GM21423 (cell line): ENCODE measurements at regions not wholly inside any gene's neighbourhood (a gene's known extent, or its start where the extent isn't known, plus 50 kb on each side); places are given as distances from the start of the nearest gene placed in this dataset.
"Not testable (repeated sequence)": the region's sequence is repeated elsewhere in the genome, so short reads cannot be mapped to it uniquely, and the experiment has no call there.

Experiments
- ATAC-seq: cut with Tn5 transposase; IDR thresholded peaks from one replicate; pipeline ENCODE4 v1.9.1; 2021; ENCODE audit warnings: mild to moderate bottlenecking, moderate library complexity; ENCODE audit not compliant: unreplicated experiment

DNA sequence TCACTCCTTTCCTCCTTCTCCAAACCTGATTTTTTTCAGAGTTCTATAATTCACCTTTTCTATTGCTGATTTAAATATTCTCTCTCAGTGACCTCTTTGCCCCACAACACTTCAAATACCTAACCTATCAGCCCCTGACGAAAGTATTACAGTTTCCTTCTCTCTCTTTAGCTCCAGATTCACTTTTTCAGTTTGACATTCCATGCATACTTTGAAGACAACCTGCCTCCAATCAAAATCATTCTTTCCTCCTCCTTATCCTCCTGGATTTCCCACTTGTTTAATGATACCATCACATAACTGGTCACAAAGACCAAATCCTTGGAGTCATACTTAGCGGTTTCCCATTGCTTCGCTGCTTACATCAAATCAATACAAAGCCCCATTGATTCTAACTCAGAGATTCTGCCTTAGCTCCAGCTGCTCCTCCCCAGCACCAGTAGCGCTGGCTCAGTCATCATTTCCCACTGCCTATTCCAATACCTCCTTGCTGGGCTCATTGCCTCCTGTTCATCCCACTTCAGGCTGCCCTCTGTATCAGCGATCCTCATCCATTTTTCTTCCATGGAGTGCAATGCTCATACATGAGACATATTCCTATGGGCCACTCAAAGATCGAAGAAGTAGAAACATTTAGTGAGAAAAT, 240.1 kb downstream of the ZNF92 start:
- not testable (repeated sequence) for ATAC-seq

DNA sequence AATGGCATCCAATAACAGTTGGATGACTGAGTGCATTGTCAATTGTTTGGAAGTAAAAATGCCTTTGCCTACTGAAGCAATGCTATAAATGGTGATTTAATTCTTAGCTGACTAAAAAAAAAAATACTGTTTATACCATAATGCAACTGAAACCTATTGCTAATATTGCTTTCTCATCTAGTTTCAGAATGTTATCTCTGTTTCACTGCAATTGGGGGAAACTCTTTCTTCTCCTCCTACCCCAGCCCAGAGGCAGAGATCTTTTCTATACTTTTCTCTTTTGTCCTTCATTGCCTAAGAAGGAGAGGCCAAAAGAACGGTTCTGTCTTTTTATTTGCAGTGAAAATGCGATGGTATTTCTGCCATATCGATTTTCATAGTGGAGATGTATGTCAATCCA, 242.5 kb downstream of the ZNF92 start:
- not testable (repeated sequence) for ATAC-seq

DNA sequence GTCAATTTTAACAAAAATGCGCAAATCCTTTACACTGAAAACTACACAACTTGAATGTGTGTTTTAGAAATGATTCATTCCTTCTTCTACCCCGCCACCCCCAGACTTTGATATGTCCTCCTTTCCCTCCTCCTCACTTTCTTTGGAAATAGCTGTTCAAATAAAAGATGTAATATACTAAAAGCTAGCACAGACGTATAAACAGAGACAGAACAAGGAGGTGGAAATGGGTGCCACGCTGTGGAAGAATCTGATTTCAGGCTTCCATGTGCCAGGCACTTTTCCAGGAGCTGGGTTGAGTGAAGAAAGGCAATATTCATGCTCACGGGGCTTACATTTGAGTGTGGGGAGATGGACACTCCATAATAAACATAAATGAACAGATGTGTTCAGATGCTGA, 246.6 kb downstream of the ZNF92 start:
- not testable (repeated sequence) for ATAC-seq

DNA sequence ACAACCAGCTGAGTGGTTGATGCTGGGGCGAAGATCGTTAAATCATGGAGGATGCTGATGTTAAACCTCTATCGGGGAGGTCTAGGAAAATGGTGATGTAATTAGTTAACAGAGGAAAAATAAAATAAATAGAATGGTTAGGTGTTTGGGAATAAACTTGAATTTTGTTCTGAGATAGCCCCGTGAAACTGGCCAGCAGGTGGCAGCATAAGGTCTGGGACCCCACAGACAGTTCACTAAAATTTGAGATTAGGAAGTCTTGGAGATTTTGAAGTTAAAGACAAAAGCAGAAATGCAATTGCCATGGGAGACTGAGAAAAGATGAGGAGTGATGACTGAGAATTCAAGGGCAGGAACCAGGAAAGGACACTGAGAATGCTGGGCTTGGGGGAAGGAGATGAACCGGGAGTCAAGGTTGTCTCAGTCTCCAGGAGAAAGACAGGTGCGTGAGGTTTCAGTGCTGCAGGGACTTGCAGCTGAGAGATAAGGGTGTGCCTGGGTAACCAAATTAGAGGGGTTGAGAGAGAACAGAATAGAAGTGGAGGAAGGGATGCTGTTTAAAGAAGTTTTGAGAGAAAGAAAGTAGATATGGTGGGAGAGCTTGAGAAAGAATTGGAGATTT, 248.0 kb downstream of the ZNF92 start:
- not testable (repeated sequence) for ATAC-seq

DNA sequence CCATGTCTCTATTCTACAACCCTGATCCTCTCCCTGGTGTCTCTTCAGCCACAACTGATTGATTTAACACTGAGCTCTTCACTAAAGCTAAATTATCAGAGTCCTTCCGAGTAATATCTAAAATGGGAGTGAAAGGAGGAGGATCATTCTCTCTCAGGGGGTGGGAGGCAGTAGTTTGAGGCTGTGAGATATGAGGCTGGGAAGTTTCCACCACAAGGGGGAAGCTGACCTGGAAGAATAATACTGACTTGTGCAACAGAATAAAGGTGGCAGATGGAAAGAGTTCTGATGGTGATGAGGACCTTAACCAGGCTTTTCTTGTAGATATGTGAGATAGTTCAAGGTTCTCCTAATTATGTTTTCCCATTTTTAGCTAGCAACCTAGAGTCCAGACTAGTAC, 241.6 kb upstream of the VKORC1L1 start:
- ATAC-seq, result not testable (repeated sequence)

DNA sequence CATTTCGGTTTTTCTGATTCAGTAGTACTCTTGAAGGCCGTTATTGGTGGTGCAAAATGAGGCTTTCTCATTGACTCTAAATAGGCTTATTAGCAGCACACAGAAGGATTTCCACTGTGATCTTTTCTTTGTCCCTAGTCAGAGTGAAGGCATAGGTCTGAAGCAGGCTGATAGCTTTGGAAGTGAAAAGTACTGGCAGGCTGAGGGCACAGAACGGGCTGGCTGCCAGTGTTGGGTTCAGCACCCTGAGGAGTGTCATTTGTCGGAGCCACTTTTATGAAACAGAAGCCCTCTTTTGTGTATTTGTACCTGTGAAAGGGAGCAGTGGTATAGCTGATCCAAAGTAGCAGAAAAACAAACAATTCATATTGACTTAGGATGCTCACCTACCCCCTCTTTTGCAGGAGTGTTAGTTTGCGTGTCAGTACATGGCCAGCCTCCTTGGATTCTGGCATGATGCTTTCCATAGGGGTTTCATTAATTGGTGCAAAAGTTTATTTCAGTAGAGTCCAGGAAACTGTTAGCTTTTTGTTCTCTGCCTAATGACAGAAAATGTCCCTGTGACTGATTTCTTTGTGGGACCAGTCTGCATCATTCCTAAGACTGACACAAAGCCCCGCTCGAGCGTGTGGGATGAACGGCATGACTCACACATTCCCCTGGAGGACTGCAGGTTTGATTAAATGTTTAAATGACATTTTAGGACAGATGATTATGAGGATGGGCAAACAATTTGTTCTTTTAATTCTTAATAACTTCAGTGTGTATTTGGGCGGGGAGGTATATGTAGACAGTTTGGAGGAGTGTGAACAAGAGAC, 239.1 kb upstream of the VKORC1L1 start:
- ATAC-seq, result not testable (repeated sequence)

DNA sequence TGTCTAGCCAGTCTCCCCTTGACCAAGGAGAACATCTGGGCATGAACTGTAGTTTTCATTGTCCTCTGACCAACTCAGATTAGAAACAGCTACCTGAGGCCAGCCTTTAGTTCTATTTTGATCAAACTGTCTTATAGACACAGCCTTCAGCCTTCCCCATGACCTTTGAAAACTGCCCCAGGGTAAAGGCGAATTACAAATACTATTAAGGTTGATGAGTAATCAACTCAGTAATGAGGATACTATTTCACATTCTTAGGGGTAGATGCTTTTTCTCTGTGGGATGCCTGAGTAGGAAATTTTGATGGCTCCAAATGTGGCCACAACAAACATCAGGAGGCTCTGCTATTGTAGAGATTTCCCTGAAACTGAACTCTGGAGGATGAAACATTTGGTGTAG, 234.0 kb upstream of the VKORC1L1 start:
- not testable (repeated sequence) for ATAC-seq

DNA sequence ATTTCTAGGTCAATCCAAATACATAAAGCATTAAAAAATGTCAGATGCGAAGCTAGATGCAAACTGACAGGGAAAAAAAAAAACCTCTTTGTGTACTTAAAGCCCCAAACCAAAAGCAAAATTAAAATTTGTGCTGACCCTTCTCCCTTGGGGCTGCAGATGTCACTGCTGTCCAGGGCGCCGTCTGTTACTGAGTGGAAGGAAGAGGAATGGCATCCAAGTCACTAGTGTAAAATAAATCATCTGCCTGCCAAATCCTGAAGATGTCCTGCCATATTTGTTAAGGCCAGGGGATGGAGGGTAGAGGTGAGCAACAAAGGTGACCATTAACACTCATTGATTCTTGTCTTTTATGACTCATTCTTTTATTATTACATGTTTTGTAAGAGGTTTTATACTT, 233.2 kb upstream of the VKORC1L1 start:
- not testable (repeated sequence) for ATAC-seq

DNA sequence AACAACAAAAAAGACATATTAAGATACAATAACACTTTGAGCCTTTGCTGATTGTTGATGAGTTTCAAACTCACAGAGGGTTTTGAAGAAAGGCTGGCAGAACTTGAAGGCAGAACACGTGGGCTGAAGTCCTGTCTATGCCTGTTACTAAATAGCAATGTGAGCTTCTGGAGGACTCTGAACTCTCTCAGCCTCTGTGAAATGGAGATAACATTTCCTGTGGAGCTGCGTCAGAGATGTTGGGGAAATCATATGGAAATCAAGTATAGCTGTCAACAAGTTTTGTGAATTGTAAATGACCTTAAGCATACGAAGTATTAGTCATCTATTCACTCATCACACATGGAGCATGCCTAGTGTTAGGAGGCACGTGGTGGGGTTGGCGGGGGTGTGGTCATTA, 229.4 kb upstream of the VKORC1L1 start:
- not testable (repeated sequence) for ATAC-seq

DNA sequence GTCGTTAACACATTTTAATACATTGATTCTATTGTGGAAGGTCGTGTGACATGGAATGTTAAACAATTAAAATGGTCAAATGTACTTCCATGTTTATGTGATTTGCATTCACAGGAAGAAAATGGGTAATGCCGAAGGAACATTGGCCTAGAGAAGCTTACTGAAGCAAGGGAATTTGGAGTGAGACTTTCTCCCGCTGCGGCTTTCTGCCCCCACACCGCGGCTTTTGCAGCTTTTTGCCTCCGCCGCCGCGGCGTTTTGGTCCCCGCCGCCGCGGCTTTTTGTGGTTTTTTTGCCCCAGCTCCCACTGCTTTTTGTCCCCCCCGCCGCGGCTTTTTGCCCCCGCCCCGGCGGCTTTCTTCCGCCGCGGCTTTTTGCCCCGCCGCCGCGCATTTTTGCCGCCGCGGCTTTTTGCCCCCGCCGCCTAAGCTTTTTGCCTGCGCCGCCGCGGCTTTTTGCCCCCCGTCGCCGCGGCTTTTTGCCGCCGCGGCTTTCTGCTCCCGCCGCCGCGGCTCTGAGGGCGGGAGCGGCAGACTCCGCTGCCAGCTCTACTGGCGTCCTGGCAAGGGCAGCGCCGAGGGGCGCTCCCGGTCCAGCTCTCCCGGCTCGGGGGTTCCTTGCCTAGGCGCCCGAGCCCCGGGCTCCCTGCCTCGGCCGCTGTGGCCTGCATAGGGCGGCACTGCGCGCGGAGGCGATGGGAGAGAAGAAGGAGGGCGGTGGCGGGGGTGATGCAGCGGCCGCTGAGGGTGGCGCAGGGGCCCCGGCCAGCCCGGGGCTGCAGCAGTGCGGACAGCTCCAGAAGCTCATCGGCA, 225.5 kb upstream of the VKORC1L1 start:
- ATAC-seq, result not testable (repeated sequence)

DNA sequence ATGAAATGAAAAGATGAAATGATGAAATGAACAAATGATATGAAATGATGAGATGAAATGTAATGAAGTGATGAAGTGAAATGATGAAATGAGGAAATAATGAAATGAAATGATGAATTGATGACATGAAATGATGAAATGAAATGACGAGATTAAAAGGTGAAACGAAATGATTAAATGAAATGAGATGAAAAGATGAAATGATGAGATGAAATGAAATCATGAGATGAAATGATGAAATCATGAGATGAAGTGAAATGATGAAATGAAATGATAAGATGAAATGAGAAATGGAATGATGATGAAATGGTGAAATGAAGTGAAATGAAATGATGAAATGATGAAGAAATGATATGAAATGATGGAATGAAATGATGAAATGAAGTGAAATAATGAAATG, 221.7 kb upstream of the VKORC1L1 start:
- ATAC-seq, result not testable (repeated sequence)

DNA sequence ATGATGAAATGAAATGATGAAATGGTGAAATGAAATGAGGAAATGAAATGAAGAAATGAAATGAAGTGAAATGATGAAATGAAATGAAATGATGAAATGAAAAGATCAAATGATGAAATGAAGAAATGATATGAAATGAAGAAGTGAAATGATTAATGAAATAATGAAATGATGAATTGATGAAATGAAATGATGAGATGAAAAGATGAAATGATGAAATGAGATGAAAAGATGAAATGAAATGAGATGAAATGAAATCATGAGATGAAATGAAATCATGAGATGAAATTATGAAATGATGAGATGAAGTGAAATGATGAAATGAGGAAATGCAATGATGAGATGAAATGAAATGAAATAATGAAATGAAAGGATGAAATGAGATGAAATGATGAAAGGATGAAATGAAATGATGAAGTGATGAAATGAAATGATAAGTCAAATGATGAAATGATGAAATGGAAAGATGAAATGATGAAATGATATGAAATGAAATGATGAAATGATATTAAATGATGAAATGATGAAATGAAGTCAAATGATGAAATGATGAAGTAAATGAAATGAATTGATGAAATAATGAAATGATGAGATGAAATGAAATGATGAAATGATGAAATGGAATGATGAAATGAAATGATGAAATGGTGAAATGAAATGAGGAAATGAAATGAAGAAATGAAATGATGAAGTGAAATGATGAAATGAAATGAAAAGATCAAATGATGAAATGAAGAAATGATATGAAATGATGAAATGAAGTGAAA, 220.9 kb upstream of the VKORC1L1 start:
- not testable (repeated sequence) for ATAC-seq

DNA sequence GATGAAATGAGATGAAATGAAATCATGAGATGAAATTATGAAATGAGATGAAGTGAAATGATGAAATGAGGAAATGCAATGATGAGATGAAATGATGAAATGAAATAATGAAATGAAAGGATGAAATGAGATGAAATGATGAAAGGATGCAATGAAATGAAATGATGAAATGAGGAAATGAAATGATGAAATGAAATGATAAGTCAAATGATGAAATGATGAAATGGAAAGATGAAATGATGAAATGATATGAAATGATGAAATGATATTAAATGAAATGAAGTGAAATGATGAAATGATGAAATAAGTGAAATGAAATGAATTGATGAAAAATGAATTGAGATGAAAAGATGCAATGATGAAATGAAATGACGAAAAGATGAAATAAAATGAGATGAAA, 220.2 kb upstream of the VKORC1L1 start:
- ATAC-seq, result not testable (repeated sequence)

DNA sequence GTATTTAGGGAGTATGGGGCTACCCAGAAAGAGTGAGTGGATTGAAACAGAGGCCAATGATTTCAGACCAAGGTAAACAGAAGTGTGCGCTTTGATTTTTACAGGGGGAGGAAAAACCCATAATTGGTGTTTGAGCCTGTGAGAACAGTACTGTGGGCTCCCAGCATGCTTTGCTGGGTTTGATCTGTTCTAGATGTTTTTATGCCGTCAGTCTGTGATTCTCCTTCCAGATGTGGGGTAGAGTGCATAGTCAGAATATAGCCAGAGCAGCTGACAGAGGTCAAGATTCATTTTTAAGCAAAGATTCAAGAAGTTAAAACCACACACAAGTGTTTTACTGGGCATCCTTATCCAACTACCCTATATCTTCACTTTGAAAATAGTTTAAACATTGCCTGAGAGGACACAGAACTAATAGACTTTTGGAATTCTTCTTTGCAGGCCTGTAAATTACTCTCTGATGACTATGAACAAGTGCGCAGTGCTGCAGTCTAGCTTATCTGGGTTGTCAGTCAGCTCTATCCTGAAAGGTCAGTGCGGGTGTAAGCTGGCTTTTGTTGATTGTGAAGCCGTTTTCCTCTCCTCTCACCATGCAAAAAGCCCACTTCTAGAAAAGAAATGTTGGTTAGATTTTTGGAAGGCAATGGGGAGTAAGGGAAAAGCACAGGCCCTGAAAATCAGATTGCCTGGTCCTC, 216.2 kb upstream of the VKORC1L1 start:
- not testable (repeated sequence) for ATAC-seq

DNA sequence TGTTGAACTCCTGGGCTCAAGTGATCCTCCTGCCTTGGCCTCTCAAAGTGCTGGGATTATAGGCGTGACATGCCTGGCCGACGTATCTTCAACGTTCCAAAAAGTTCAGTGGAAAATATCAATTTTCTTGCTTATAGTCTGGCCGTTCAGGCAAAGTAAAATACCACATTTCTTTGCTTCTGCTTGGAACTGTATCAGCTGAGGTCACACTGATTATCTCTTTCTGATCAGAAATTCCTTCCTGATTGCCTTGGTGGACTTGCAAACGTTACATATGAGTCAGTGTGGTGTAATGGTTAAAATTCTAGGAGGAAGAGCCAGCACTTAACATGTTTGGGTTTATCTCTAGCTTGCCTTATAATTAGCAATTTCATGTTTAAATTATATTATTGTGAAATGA, 189.5 kb upstream of the VKORC1L1 start:
- not testable (repeated sequence) for ATAC-seq

DNA sequence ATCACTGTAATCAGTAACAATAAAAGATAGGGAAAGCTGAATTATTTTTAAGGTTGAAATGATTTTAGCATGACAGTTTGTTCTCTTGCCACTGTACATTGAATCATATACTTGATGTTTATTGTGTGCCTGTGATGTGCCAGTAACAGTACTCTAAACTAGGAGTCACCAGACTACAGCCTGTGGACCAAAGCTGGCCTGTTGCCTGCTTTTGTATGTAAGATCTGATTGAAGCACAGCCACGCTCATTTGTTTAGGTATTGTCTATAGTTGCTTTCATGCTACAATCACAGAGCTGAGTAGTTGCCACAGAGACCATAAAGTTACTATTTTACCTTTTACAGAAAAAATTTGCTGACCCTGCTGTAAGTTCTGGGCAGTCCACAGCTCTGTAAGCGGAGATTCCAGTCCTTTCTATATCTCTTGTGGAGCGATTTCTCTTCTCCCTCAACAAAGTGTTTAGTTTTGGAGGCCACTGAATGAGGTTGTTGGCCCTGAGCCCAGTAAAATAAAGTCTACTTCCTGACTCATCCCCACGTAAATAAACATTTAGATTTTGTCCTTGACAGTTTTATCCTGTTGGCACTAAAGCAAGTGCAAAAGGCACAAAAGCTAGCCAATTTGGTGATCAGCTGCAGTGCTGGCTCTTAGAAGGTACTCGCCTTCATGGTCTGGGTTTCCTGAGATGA, 173.7 kb upstream of the VKORC1L1 start:
- not testable (repeated sequence) for ATAC-seq

DNA sequence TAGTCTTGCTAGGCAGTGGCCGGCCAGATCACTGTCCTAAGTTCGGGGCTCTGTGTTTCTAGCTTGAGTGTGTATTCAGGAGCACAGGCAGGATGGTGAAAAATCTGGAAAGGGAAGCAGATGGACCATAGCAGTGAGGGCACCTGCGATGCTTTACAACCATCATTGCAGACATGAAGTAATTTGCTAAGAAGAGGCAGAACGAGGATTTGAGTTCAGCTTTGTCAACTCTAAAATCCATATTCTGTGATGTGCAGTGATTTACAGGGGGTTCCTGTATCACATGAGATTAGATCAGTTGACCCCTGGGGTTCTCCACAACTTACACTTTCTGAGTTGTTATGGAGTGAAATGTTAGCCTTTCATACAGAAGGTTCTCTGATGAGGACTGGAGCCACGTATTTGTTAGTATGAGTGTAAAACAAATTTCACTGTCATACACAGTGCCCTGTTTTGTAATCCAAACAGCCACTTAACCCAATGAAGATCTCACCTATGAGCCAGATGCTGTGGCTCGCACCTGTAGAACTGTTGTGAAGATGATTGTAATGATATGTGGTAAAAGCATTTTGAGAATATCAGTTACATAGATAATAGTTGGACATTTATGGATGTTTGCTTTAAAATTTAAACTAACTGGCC, 173.0 kb upstream of the VKORC1L1 start:
- ATAC-seq, result not testable (repeated sequence)

DNA sequence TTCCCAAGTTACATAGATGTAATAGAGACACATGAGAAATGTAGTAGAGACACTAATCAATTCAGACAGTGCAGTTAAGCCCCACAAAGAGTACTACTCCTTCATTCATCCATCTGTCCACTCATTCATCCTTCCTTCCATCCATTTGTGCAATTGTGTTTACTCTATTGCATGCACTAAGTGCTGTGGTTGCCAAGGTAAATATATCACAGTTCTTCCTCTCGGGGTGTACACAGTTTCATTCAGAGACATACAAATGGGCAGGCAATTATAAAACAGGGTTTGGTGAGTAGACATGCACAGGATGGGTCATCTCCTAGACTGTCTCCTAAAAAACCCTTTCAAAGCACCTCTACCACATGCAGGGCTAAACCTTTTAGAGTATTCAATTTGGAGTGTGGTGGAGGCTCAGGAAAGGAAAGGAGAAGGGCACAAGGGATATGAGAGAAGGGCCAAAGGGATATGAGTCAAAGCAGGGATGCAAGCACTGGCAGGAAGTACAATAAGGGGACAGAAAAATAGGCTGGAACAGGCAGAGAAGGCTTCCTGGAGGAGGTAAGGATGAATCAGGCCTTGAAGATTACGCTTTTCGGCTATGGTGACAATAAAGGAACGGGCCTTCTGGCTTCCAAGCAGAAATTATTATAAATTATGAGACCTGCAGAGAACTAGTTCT, 153.6 kb upstream of the VKORC1L1 start:
- not testable (repeated sequence) for ATAC-seq
